Epithelial cell of prostate (primary cell): ENCODE measurements at regions not wholly inside any gene's neighbourhood (a gene's known extent, or its start where the extent isn't known, plus 50 kb on each side); places are given as distances from the start of the nearest gene placed in this dataset.
"Not testable (repeated sequence)": the region's sequence is repeated elsewhere in the genome, so short reads cannot be mapped to it uniquely, and the experiment has no call there.

Experiments
- DNase-seq: peaks from one replicate; pipeline ENCODE4 v3.0.0-alpha.2; 2011; ENCODE audit warnings: low read depth, low spot score
- H3K27ac ChIP-seq: fragments of 450-650 bp; 2 replicates; pipeline ENCODE4 v1.5.1; 2017; ENCODE audit warnings: mild to moderate bottlenecking

GRCh38 chr6:113672491-113673149 is 184.5 kb upstream of the MARCKS start:
- DNase-seq = no peak
- H3K27ac ChIP-seq = no peak overlapping the region

GRCh38 chr6:113674075-113674474 is 183.1 kb upstream of the MARCKS start:
- no peak for DNase-seq
- H3K27ac ChIP-seq = no peak overlapping the region

GRCh38 chr6:113676057-113676456 is 181.1 kb upstream of the MARCKS start:
- H3K27ac ChIP-seq = no peak overlapping the region
- DNase-seq = no peak

- no peak for DNase-seq
- H3K27ac ChIP-seq = no peak overlapping the region
These were observed 180.2 kb upstream of the MARCKS start for GRCh38 chr6:113676968-113677367.

GRCh38 chr6:113679051-113679450 is 178.1 kb upstream of the MARCKS start:
- no peak overlapping the region for H3K27ac ChIP-seq
- DNase-seq = no peak

GRCh38 chr6:113680301-113680700 is 176.8 kb upstream of the MARCKS start:
- DNase-seq = no peak
- no peak overlapping the region for H3K27ac ChIP-seq

GRCh38 chr6:113683968-113684367 is 173.2 kb upstream of the MARCKS start:
- peak overlapping the region; percentile 78 for H3K27ac ChIP-seq
- DNase-seq = no peak

- H3K27ac ChIP-seq = peak overlapping the region; percentile 78
- DNase-seq = peak; percentile 92
These were observed 172.7 kb upstream of the MARCKS start for GRCh38 chr6:113684382-113684901.

GRCh38 chr6:113686049-113686448 is 171.1 kb upstream of the MARCKS start:
- DNase-seq = no peak

GRCh38 chr6:113689620-113690019 is 167.5 kb upstream of the MARCKS start:
- DNase-seq = not testable (repeated sequence)

More at GRCh38 chr6:113686049-113686448, 171.1 kb upstream of the MARCKS start:
- no peak overlapping the region for H3K27ac ChIP-seq

GRCh38 chr6:113690281-113691259 is 166.6 kb upstream of the MARCKS start:
- peak overlapping the region; percentile 40 for H3K27ac ChIP-seq

More at GRCh38 chr6:113689620-113690019, 167.5 kb upstream of the MARCKS start:
- not testable (repeated sequence) for H3K27ac ChIP-seq

GRCh38 chr6:113691260-113691656 is 165.9 kb upstream of the MARCKS start:
- no peak for DNase-seq
- H3K27ac ChIP-seq = peak overlapping the region; percentile 40

More at GRCh38 chr6:113690281-113691259, 166.6 kb upstream of the MARCKS start:
- peak; percentile 92 for DNase-seq

- H3K27ac ChIP-seq = peak overlapping the region; percentile 73
- peak; percentile 80 for DNase-seq
These were observed 163.3 kb upstream of the MARCKS start for GRCh38 chr6:113693851-113694250.

GRCh38 chr6:113694278-113695077 is 162.7 kb upstream of the MARCKS start:
- H3K27ac ChIP-seq = peak overlapping the region; percentile 73
- no peak for DNase-seq

- no peak for DNase-seq
These were observed 161.6 kb upstream of the MARCKS start for GRCh38 chr6:113695516-113695915.

GRCh38 chr6:113696960-113697359 is 160.2 kb upstream of the MARCKS start:
- H3K27ac ChIP-seq = no peak overlapping the region

More at GRCh38 chr6:113695516-113695915, 161.6 kb upstream of the MARCKS start:
- no peak overlapping the region for H3K27ac ChIP-seq

GRCh38 chr6:113697632-113698410 is 159.3 kb upstream of the MARCKS start:
- no peak for DNase-seq
- no peak overlapping the region for H3K27ac ChIP-seq

More at GRCh38 chr6:113696960-113697359, 160.2 kb upstream of the MARCKS start:
- no peak for DNase-seq

- DNase-seq = no peak
- no peak overlapping the region for H3K27ac ChIP-seq
These were observed 157.9 kb upstream of the MARCKS start for GRCh38 chr6:113699239-113699638.

- no peak overlapping the region for H3K27ac ChIP-seq
- no peak for DNase-seq
These were observed 155.4 kb upstream of the MARCKS start for GRCh38 chr6:113701552-113702254.
